K562 (cell line): ENCODE measurements at regions not wholly inside any gene's neighbourhood (a gene's known extent, or its start where the extent isn't known, plus 50 kb on each side); places are given as distances from the start of the nearest gene placed in this dataset.

ENCODE experiments used
- MAFF ChIP-seq: IDR thresholded peaks from 2 replicates; pipeline ENCODE4 v1.6.1; 2012; ENCODE audit warnings: low read length, improper control_type of control experiment
- SIN3A ChIP-seq, 2 experiments: fragments of 150-350 bp in 1 of 2; IDR thresholded peaks; 2 replicates each; pipeline ENCODE4 v1.6.1; 2011 to 2016; ENCODE audit warnings: borderline replicate concordance in 2 of 2, low read depth in 2 of 2, low read length in 2 of 2, mild to moderate bottlenecking in 2 of 2, moderate library complexity in 2 of 2; ENCODE audit not compliant: control insufficient read depth in 1 of 2
- ZKSCAN8 ChIP-seq: fragments of 200-800 bp; sonication (Bioruptor generic); IDR thresholded peaks from 2 replicates; pipeline ENCODE4 v1.6.1; 2016; ENCODE audit warnings: missing genetic modification characterization, missing compliant biosample characterization
- ZNF695 ChIP-seq: fragments of 450-650 bp; formaldehyde crosslinking; IDR thresholded peaks from 2 replicates; pipeline ENCODE4 v1.4.0; 2020; ENCODE audit warnings: mild to moderate bottlenecking, moderate library complexity
- TF ChIP-seq, protein P1 (sequence below): fragments of 450-650 bp; IDR thresholded peaks from 2 replicates; pipeline ENCODE4 v1.6.1; 2016
- TF ChIP-seq, protein P2 (sequence below): sonication (generic); formaldehyde crosslinking; IDR thresholded peaks from 2 replicates; pipeline ENCODE4 v1.8.1; 2023; ENCODE audit warnings: mild to moderate bottlenecking, missing genetic modification reagents
- TF ChIP-seq, protein P3 (sequence below): sonication (generic); formaldehyde crosslinking; IDR thresholded peaks from 2 replicates; pipeline ENCODE4 v1.9.0; 2022; ENCODE audit warnings: mild to moderate bottlenecking, missing genetic modification reagents

DNA sequence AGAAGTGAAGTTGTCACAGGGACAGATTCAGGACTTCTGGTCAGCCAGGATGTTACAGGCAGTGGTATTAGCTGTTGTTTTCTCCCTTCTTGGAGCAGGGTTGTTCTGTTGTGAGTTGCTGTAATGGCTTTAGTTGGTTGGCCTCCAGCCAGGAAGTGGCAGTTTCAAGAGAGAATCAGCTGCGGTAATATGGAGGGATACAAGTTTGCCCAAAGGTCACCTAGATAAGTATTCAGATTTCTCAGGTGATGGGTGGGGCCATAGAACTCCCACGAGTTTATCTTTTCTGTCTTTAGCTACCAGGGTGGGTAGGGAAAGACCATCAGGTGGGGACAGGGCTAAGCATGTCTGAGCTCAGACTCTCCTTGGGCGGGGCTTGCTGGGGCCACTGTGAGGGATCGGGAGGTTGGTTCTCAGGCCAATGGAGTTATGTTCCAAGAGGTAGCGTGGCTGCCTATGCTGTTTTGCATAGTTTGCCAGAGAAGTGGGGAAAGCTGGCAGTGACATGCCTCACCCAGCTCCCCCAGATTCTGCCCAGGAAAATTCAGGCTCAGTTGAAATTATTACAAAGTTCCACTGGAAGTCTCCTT, 640.4 kb upstream of the CHAC2 start:
- TF ChIP-seq MAFF (no peak), SIN3A (IDR thresholded peaks at IDR 0.05; ENCODE audit: borderline replicate concordance in 2 of 2, control insufficient read depth in 1 of 2, low read depth in 2 of 2, low read length in 2 of 2) (no peak), ZKSCAN8 (no peak), ZNF695 (CRISPR knock-in tag) (no peak)
- TF ChIP-seq, protein P1, sequence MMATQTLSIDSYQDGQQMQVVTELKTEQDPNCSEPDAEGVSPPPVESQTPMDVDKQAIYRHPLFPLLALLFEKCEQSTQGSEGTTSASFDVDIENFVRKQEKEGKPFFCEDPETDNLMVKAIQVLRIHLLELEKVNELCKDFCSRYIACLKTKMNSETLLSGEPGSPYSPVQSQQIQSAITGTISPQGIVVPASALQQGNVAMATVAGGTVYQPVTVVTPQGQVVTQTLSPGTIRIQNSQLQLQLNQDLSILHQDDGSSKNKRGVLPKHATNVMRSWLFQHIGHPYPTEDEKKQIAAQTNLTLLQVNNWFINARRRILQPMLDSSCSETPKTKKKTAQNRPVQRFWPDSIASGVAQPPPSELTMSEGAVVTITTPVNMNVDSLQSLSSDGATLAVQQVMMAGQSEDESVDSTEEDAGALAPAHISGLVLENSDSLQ = no peak
- TF ChIP-seq, protein P2, sequence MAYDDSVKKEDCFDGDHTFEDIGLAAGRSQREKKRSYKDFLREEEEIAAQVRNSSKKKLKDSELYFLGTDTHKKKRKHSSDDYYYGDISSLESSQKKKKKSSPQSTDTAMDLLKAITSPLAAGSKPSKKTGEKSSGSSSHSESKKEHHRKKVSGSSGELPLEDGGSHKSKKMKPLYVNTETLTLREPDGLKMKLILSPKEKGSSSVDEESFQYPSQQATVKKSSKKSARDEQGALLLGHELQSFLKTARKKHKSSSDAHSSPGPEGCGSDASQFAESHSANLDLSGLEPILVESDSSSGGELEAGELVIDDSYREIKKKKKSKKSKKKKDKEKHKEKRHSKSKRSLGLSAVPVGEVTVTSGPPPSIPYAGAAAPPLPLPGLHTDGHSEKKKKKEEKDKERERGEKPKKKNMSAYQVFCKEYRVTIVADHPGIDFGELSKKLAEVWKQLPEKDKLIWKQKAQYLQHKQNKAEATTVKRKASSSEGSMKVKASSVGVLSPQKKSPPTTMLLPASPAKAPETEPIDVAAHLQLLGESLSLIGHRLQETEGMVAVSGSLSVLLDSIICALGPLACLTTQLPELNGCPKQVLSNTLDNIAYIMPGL (CRISPR knock-in tag) = no peak
- TF ChIP-seq, protein P3, sequence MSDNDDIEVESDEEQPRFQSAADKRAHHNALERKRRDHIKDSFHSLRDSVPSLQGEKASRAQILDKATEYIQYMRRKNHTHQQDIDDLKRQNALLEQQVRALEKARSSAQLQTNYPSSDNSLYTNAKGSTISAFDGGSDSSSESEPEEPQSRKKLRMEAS (CRISPR knock-in tag) = no peak
